ENCODE measurements at regions not wholly inside any gene's neighbourhood (a gene's known extent, or its start where the extent isn't known, plus 50 kb on each side); places are given as distances from the start of the nearest gene placed in this dataset.

- Histone ChIP-seq H3K9me3 (ENCODE audit: control insufficient read depth in 4 of 4, low read length in 3 of 4) (no peaks in the 10 kb centered on the region), H3K27me3 (ENCODE audit: control insufficient read depth in 4 of 4, insufficient read depth in 4 of 4, low read length in 3 of 4) (peaks cover 0 to 3% (median 0%) of the 10 kb centered on the region in 4 donors), H3K36me3 (ENCODE audit: control insufficient read depth in 4 of 4, insufficient read depth in 3 of 4, low read depth in 1 of 4, low read length in 3 of 4) (no peaks in the 10 kb centered on the region), H3K4me3 (ENCODE audit: low read depth in 1 of 3, low read length in 3 of 3) (no peak overlapping the region), H3K9ac (ENCODE audit: low read depth in 1 of 2, low read length in 2 of 2) (no peak overlapping the region), H3K4me1 (ENCODE audit: control insufficient read depth in 4 of 4, insufficient read depth in 4 of 4, low read length in 3 of 4) (no peaks in the 10 kb centered on the region), H3K27ac (ENCODE audit: low read depth in 1 of 2, low read length in 2 of 2) (no peak overlapping the region)
- WGBS = 81% methylated on average over 4 of the region's 4 CpGs
- TF ChIP-seq HNF4G (IDR thresholded peaks at IDR 0.05) = no peak
- TF ChIP-seq ZBTB33 (IDR thresholded peaks at IDR 0.05) = no peak
- TF ChIP-seq REST (IDR thresholded peaks at IDR 0.05) = no peak
- DNase-seq (ENCODE audit: low spot score) = no peak
These were observed 510.5 kb upstream of the LRFN5 start for GRCh38 chr14:41096131-41096530.

- TF ChIP-seq RXRA (IDR thresholded peaks at IDR 0.05) (no peak), HNF4G (IDR thresholded peaks at IDR 0.05) (no peak), TAF1 (conservative IDR thresholded peaks at IDR 0.05) (no peak), FOXA2 (IDR thresholded peaks at IDR 0.05) (no peak), GABPA (IDR thresholded peaks at IDR 0.05 in 1 of 2, conservative IDR thresholded peaks at IDR 0.05 in 1 of 2) (no peak), SP1 (IDR thresholded peaks at IDR 0.05) (no peak), YY1 (IDR thresholded peaks at IDR 0.05) (no peak), EGR1 (IDR thresholded peaks at IDR 0.05; ENCODE audit: low read depth in 2 of 2) (no peak), JUND (IDR thresholded peaks at IDR 0.05) (no peak), NR2F2 (IDR thresholded peaks at IDR 0.05) (no peak), REST (IDR thresholded peaks at IDR 0.05) (no peak), MAX (IDR thresholded peaks at IDR 0.05) (no peak), ATF3 (IDR thresholded peaks at IDR 0.05) (no peak), HNF4A (conservative IDR thresholded peaks at IDR 0.05) (no peak)
- Histone ChIP-seq H3K27me3 (ENCODE audit: control insufficient read depth in 4 of 4, insufficient read depth in 4 of 4, low read length in 3 of 4) (no peaks in the 10 kb centered on the region), H3K9me3 (ENCODE audit: control insufficient read depth in 4 of 4, low read length in 3 of 4) (peaks cover 0 to 8% (median 2%) of the 10 kb centered on the region in 4 donors), H3K27ac (ENCODE audit: low read depth in 1 of 2, low read length in 2 of 2) (no peak overlapping the region), H3K4me3 (ENCODE audit: low read depth in 1 of 3, low read length in 3 of 3) (no peak overlapping the region), H3K4me1 (ENCODE audit: control insufficient read depth in 4 of 4, insufficient read depth in 4 of 4, low read length in 3 of 4) (no peaks in the 10 kb centered on the region), H3K9ac (ENCODE audit: low read depth in 1 of 2, low read length in 2 of 2) (no peak overlapping the region), H3K36me3 (ENCODE audit: control insufficient read depth in 4 of 4, insufficient read depth in 3 of 4, low read depth in 1 of 4, low read length in 3 of 4) (no peaks in the 10 kb centered on the region)
- 77% methylated on average over 3 of the region's 3 CpGs for WGBS
- no peak for DNase-seq (ENCODE audit: low spot score)
These were observed 519.6 kb upstream of the LRFN5 start for GRCh38 chr14:41087056-41087455.
